ACHN (cell line): ENCODE measurements at regions not wholly inside any gene's neighbourhood (a gene's known extent, or its start where the extent isn't known, plus 50 kb on each side); places are given as distances from the start of the nearest gene placed in this dataset.
A peak's percentile ranks its signal among the peaks of the same experiment; 100 is the strongest.

Experiments
- DNase-seq: peaks from one replicate; pipeline ENCODE4 v3.0.0-alpha.2; 2015
- in situ Hi-C: cut with HindIII; loops from 2 replicates; pipeline ENCODE4 v1.10.0; 2017; ENCODE audit warnings: low sequenced_read_pairs, low pct_ligation_motif_present, low pct_unique_long_range_greater_than_20kb

DNA sequence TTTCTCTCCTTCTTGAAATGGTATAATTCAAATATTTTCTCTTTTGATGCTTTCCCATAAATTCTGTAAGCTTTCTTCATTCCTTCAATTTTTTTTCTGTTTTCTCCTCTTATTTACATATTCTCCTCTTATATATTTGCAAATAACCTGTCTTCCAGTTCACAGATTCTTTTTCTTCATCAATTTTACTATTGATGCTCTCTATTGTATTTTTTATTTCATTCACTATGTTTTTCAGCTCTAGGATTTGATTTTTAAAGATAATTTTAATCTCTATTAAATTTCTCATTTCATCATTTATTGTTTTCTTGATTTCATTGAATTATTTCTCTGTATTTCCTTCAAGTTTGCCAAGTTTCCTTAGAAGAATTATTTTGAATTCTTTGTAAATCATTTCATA is 54.0 kb upstream of the PRPS1L1 start:
- no peak for DNase-seq
- in situ Hi-C loops, result no loop called here

DNA sequence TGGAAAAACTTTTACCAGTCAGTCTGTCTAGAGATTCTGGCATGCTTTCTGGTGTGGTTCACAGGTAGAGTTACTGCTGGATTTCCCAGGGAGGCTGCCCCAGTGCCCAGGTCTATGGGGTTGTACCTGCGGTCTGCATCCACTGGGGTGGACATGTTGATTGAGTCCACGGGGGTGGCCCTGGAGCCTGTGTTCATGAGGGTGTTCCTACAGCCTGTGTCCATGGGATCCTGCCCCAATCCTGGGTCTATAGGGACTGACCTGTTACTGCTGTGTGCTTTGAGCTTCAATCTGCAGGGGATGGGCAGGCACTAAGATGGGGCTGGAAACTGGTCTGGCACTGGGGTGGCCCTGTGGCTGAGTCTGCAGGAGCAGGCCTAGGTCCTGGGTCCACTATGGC is 54.5 kb upstream of the PRPS1L1 start:
- in situ Hi-C loops, result no loop called here
- DNase-seq, result no peak

GRCh38 chr7:18086165-18087025 is 58.7 kb upstream of the PRPS1L1 start:
- DNase-seq, result peak; percentile 32

DNA sequence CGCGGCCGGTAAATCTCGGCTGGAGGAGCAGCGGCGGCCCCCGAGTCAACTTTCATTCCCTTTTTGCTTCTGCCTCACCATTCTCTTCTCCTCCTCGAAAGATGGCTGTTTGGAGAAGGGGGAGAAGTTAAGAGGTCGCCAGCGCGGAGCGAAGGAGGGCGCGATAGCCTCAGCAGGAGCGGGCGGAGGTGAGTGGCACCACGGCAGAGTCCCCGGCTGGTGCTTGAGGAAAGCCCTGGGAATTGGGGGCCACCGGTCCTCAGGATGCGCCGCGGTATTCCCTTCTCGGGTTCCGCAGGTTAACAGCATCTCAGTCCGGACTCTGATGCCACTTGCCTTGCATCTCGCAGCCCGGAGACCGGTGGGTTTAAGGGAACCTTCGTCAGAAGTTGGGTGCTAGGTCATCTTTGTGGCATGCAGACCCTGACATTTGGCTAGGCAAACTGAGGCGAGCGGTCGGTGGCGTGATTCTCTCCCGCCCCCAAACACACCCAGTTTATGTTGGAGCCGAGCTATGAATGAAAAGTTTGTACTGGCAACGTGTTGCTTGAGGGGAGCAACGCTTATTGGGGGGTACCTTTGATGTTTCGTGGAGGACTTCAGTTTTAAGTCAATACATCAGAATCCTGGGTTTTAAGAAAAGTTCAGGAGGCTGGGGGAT is 59.5 kb upstream of the PRPS1L1 start:
- no peak for DNase-seq
- in situ Hi-C loops, result no loop called here

More at GRCh38 chr7:18086165-18087025, 58.7 kb upstream of the PRPS1L1 start:
- in situ Hi-C loops, result no loop called here

DNA sequence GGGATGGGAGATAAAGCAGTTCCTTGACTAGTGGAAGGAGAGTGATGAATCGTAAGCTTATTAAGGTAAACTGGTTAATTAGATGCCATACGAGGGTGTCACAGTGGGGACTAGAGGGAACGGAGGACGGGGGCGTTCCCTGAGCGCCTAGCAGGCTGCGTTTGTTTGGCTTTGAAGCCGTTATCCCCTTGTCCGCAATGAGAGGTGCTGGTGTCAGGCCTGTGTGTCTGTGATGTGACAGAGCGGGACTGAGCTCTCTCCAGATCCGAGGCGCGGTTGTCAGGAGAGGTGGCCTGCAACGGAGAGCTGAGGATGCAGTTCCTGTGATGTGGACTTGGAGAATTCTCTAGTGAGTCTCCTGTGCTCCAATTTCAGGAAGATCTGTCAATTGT is 60.0 kb upstream of the PRPS1L1 start:
- no peak for DNase-seq
- in situ Hi-C loops, result no loop called here

- no peak for DNase-seq
- in situ Hi-C loops, result no loop called here
Measured at GRCh38 chr7:18096087-18096486, 68.4 kb upstream of the PRPS1L1 start.

DNA sequence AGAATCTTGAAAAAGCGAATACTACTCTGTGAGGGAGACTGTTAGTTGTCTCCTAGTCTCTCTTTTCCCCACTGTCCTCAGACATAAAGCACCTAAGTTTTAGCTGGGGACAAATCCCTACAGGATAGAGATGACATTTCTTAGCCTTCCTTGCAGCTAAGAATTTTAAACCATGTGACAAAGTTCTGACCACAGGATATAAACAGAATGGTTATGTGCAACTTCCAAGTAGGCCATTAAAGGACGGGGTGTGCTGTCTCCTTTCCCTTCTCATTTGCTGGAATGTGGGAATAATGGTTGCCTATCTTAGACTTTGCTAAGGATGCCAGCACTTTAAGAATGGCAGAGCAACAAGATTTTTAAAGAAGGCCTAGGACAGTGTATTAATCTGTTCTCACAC is 74.9 kb upstream of the PRPS1L1 start:
- in situ Hi-C loops, result no loop called here
- DNase-seq, result no peak

DNA sequence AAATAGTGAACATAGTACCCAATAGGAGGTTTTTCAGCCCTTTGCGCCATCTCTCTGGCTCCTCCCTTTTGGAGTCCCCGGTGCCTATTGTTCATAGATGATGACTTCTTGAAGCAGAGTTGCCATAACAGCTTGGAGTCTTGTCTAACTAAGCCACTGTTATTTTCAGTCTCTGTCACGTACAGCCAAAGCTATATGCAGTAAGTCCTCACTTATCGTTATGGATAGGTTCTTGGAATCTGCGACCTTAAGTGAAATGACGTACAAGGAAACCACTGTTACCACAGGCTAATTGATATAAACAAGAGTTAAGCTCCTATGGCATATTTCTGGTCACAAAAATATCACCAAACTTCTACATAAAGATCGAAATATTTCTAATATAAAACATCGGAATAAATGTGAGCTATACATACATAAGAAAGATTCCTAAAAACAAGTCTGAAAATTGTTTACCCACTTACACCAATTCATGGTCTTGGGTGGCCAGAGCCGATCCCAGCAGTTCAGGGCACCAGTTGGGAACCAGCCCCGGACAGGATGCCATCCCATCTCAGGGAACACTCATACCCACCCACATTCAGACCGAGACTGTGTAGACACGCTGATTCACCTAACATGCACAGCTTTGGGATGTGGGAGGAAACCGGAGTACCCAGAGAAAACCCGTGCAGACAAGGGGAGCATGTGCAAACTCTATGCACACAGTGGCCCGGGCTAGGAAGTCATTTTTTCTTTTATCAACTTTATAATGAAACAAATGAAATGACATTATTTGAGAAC is 76.0 kb upstream of the PRPS1L1 start:
- DNase-seq, result no peak
- in situ Hi-C loops, result no loop called here

GRCh38 chr7:18109762-18110161 is 82.1 kb upstream of the PRPS1L1 start:
- DNase-seq, result no peak
- in situ Hi-C loops, result no loop called here

GRCh38 chr7:18116661-18117060 is 89.0 kb upstream of the PRPS1L1 start:
- in situ Hi-C loops, result no loop called here
- DNase-seq, result no peak

DNA sequence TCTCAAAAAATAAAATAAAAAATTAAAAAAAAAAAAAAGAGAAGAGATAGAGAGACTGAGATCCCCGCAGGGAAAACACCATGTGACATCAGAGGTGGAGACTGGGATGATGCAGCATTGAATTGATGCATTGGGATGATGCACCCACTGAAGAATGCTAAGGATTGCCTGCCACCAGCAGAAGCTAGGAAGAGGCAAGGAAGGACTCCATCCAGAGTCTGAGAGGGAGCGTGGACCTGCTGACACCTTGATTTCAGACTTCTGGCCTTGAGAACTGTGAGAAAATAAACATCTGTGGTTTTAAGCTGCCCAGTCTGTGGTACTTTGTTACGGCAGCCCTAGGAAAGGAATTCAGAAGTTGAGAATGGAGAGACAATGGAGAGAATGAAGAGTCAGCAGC is 89.8 kb upstream of the PRPS1L1 start:
- in situ Hi-C loops, result no loop called here
- no peak for DNase-seq

DNA sequence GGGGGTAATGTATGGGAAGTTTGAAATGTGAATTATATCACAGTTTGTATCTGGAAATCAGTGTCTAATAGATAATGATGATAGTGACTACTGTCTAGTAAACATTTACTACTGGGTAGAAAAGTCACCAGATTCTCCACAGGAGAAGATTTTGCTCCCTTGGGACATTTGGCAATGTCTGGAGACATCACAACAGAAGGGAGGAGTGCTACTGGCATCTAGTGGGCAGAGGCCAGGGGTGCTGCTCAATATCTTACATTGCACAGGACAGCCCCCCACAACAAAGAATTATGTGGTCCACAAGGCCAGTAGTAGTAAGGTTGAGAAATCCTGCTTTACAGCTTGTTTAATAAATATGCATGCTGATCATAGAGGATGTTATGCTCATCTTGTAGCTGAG is 92.3 kb upstream of the PRPS1L1 start:
- DNase-seq, result peak; percentile 44
- in situ Hi-C loops, result no loop called here

GRCh38 chr7:18123508-18124239 is 96.0 kb upstream of the PRPS1L1 start:
- no peak for DNase-seq
- in situ Hi-C loops, result no loop called here

DNA sequence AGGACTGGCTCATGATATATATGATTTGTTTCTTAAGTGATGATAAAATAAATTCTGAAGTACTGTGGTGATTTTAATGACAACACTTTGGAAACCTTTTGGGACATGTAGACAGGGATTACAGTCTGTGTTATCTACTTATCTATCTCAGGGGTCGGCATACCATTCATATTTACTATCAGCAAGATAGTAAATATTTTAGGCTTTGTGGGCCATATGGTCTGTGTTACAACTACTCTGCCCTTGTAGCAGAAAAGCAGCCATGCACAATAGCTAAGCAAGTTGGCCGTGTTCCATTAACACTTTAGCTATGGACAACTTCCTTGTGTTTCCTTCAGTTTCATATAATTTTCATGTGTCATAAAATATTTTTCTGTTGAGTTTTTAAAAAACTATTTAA is 97.8 kb upstream of the PRPS1L1 start:
- in situ Hi-C loops, result no loop called here
- no peak for DNase-seq

DNA sequence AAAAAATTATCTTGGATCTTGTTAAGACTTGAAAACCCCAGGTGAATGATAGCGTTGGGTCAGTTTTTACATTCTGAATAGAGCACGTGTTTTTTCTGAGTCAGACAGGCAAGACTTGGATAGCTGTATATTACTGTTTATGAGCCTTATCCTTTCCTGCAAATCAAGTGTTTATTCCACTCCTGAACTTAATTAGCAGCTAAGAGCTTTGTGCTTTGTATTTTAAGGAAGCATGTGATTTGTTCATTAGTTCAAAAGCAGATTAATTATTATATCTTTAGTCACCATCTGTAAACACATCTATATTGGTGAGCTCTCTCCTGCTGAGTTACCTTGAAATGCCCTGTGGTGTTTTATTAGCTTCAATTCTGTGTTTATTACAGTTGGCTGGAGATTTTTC is 98.6 kb upstream of the PRPS1L1 start:
- in situ Hi-C loops, result no loop called here
- no peak for DNase-seq

DNA sequence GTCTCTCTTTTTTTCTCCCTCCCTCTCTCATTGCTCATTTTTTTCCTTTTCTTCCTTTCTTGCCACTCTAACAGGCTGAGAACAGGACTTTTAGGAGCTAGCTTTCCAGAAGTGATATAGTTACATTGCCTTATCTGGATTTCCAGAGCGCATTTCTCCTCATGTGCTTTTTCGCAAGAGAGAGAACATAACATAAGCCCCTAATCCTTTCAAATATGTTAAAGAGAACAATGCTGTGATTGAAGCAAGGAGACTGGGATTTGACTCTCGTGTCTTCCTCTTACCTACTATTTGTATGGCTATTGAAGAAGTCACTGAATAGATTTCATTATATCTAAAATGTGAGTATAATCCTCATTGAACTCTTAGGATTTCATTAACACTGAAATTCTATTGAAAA is 101.2 kb upstream of the PRPS1L1 start:
- DNase-seq, result no peak
- in situ Hi-C loops, result no loop called here

- no peak for DNase-seq
- in situ Hi-C loops, result no loop called here
Measured at GRCh38 chr7:18132811-18133210, 105.2 kb upstream of the PRPS1L1 start.

GRCh38 chr7:18133921-18134320 is 106.3 kb upstream of the PRPS1L1 start:
- DNase-seq, result no peak
- in situ Hi-C loops, result no loop called here

GRCh38 chr7:18140943-18141342 is 113.3 kb upstream of the PRPS1L1 start:
- DNase-seq, result no peak
- in situ Hi-C loops, result no loop called here
